Hippocampal formation (tissue), 2 donors: ENCODE measurements at regions not wholly inside any gene's neighbourhood (a gene's known extent, or its start where the extent isn't known, plus 50 kb on each side); places are given as distances from the start of the nearest gene placed in this dataset.

Experiments used
- DNase-seq, 2 donors: peaks; one replicate each; lab custom pipeline; 2025; lab: John Stamatoyannopoulos, UW

- no peak for DNase-seq
These were observed 299.5 kb downstream of the BUD13 start for GRCh38 chr11:116473206-116473769.

- no peak for DNase-seq
These were observed 300.1 kb downstream of the BUD13 start for GRCh38 chr11:116472651-116473050.

GRCh38 chr11:116471608-116472256, 301.1 kb downstream of the BUD13 start:
- no peak for DNase-seq

GRCh38 chr11:116468699-116469098, 304.1 kb downstream of the BUD13 start:
- DNase-seq, result no peak

- DNase-seq, result no peak
These were observed 305.0 kb downstream of the BUD13 start for GRCh38 chr11:116467823-116468222.

- no peak for DNase-seq
These were observed 306.0 kb downstream of the BUD13 start for GRCh38 chr11:116466801-116467200.

GRCh38 chr11:116466191-116466590, 306.6 kb downstream of the BUD13 start:
- DNase-seq, result no peak

GRCh38 chr11:116465056-116465455, 307.7 kb downstream of the BUD13 start:
- DNase-seq, result no peak

GRCh38 chr11:116461789-116462188, 311.0 kb downstream of the BUD13 start:
- no peak for DNase-seq

GRCh38 chr11:116460156-116460920, 312.4 kb downstream of the BUD13 start:
- no peak for DNase-seq

- DNase-seq, result no peak
These were observed 313.4 kb downstream of the BUD13 start for GRCh38 chr11:116459185-116460045.

- DNase-seq, result no peak
These were observed 314.2 kb downstream of the BUD13 start for GRCh38 chr11:116458546-116458945.

GRCh38 chr11:116457336-116458007, 315.3 kb downstream of the BUD13 start:
- no peak for DNase-seq

- DNase-seq, result no peak
These were observed 317.8 kb downstream of the BUD13 start for GRCh38 chr11:116454951-116455350.

- DNase-seq, result peak in 1 of 2 donors; percentile 21
These were observed 318.7 kb downstream of the BUD13 start for GRCh38 chr11:116454020-116454645.

GRCh38 chr11:116452461-116452860, 320.3 kb downstream of the BUD13 start:
- no peak for DNase-seq

GRCh38 chr11:116449522-116449921, 323.3 kb downstream of the BUD13 start:
- no peak for DNase-seq

GRCh38 chr11:116446048-116446941, 326.5 kb downstream of the BUD13 start:
- DNase-seq, result no peak

- no peak for DNase-seq
These were observed 327.4 kb downstream of the BUD13 start for GRCh38 chr11:116445108-116446047.
